HepG2 (cell line): ENCODE measurements at regions not wholly inside any gene's neighbourhood (a gene's known extent, or its start where the extent isn't known, plus 50 kb on each side); places are given as distances from the start of the nearest gene placed in this dataset.
"Not testable (repeated sequence)": the region's sequence is repeated elsewhere in the genome, so short reads cannot be mapped to it uniquely, and the experiment has no call there.

Experiments used
- EP300 ChIP-seq, 3 experiments: sonication (generic) in 1 of 3; formaldehyde crosslinking in 1 of 3; IDR thresholded peaks; 2 replicates each; pipeline versions ENCODE4 v1.5.1 to v1.6.1; 2011 to 2020; ENCODE audit warnings: low read depth in 2 of 3, low read length in 2 of 3, borderline replicate concordance in 1 of 3, improper control_type of control experiment in 1 of 3, mild to moderate bottlenecking in 1 of 3, missing genetic modification reagents in 1 of 3, moderate library complexity in 1 of 3
- ETV5 ChIP-seq: IDR thresholded peaks from 2 replicates; pipeline ENCODE4 v1.6.1; 2018; ENCODE audit warnings: missing biosample characterization, missing genetic modification reagents, inconsistent platforms, borderline replicate concordance
- FOSL1 ChIP-seq: sonication (generic); formaldehyde crosslinking; IDR thresholded peaks from 2 replicates; pipeline ENCODE4 v1.9.0; 2021; ENCODE audit warnings: missing genetic modification reagents, borderline replicate concordance
- HMG20A ChIP-seq: IDR thresholded peaks from 2 replicates; pipeline ENCODE4 v1.6.1; 2016; ENCODE audit warnings: borderline replicate concordance
- HNF1B ChIP-seq: sonication (generic); formaldehyde crosslinking; IDR thresholded peaks from 2 replicates; pipeline ENCODE4 v1.5.1; 2020; ENCODE audit warnings: mild to moderate bottlenecking, moderate library complexity, missing genetic modification reagents
- HNF4A ChIP-seq: sonication (generic); formaldehyde crosslinking; IDR thresholded peaks from 2 replicates; pipeline ENCODE4 v1.4.0; 2020; ENCODE audit warnings: missing genetic modification reagents
- HOMEZ ChIP-seq: IDR thresholded peaks from 2 replicates; pipeline ENCODE4 v1.6.1; 2016; ENCODE audit warnings: low read depth
- IKZF5 ChIP-seq: IDR thresholded peaks from 2 replicates; pipeline ENCODE4 v1.6.1; 2018; ENCODE audit warnings: missing genetic modification reagents, mild to moderate bottlenecking, missing compliant biosample characterization
- KDM4B ChIP-seq: sonication (generic); formaldehyde crosslinking; IDR thresholded peaks from 2 replicates; pipeline ENCODE4 v1.4.0; 2020; ENCODE audit warnings: missing genetic modification reagents
- LCORL ChIP-seq, 2 experiments: fragments of 450-650 bp in 1 of 2; sonication (generic) in 1 of 2; formaldehyde crosslinking in 1 of 2; IDR thresholded peaks; 2 replicates each; pipeline versions ENCODE4 v1.5.0 to v1.6.1; 2017 to 2020; ENCODE audit warnings: antibody characterized with exemption in 1 of 2, missing genetic modification reagents in 1 of 2
- NCOA2 ChIP-seq: sonication (generic); formaldehyde crosslinking; IDR thresholded peaks from 2 replicates; pipeline ENCODE4 v1.8.0; 2022; ENCODE audit warnings: inconsistent platforms
- NR2F6 ChIP-seq, 2 experiments: IDR thresholded peaks; 2 replicates each; pipeline ENCODE4 v1.6.1; 2016; ENCODE audit warnings: antibody characterized with exemption in 1 of 2, mild to moderate bottlenecking in 1 of 2
- SMAD3 ChIP-seq: sonication (generic); formaldehyde crosslinking; IDR thresholded peaks from 2 replicates; pipeline ENCODE4 v1.4.0; 2020; ENCODE audit warnings: missing genetic modification reagents
- ZFY ChIP-seq: sonication (generic); formaldehyde crosslinking; IDR thresholded peaks from 2 replicates; pipeline ENCODE4 v1.4.0; 2020; ENCODE audit warnings: missing genetic modification reagents
- ZNF687 ChIP-seq: sonication (generic); formaldehyde crosslinking; IDR thresholded peaks from 2 replicates; pipeline ENCODE4 v1.5.1; 2020; ENCODE audit warnings: mild to moderate bottlenecking, missing genetic modification reagents, moderate library complexity

- TF ChIP-seq EP300 (IDR thresholded peaks at IDR 0.05; ENCODE audit: low read depth in 2 of 2, low read length in 2 of 2) (peak in 1 of 2 experiments; percentile 38; a peak in 1 of 4 replicates), EP300 (CRISPR knock-in tag; IDR thresholded peaks at IDR 0.05; ENCODE audit: borderline replicate concordance) (0 out of 2 replicates have a peak, but pooled peaks have one; percentile 19), KDM4B (0 out of 2 replicates have a peak, but pooled peaks have one; percentile 35), HNF1B (CRISPR knock-in tag) (peak; percentile 50), HNF4A (CRISPR knock-in tag) (peak; percentile 93), ZNF687 (peak; percentile 17; the same call in 1 of the 2 replicates), ZFY (peak; percentile 58; the same call in 1 of the 2 replicates), SMAD3 (CRISPR knock-in tag) (0 out of 2 replicates have a peak, but pooled peaks have one; percentile 20), IKZF5 (peak; percentile 58; the same call in 1 of the 2 replicates), HOMEZ (CRISPR knock-in tag) (peak; percentile 58; the same call in 1 of the 2 replicates), NCOA2 (peak; percentile 54), NR2F6 (CRISPR knock-in tag; IDR thresholded peaks at IDR 0.05) (peak; percentile 37; the same call in 1 of the 2 replicates), ETV5 (CRISPR knock-in tag) (peak; percentile 34; the same call in 1 of the 2 replicates), HMG20A (peak; percentile 54; the same call in 1 of the 2 replicates), LCORL (CRISPR knock-in tag; IDR thresholded peaks at IDR 0.05) (peak; percentile 63; the same call in 1 of the 2 replicates), FOSL1 (CRISPR knock-in tag) (0 out of 2 replicates have a peak, but pooled peaks have one; percentile 27)
- TF ChIP-seq NR2F6, LCORL (IDR thresholded peaks at IDR 0.05): not testable (repeated sequence)
Measured at GRCh38 chr3:125862841-125863254, 106.1 kb upstream of the ROPN1B start (continued).
